Endodermal cell (in vitro differentiated cells): ENCODE measurements at regions not wholly inside any gene's neighbourhood (a gene's known extent, or its start where the extent isn't known, plus 50 kb on each side); places are given as distances from the start of the nearest gene placed in this dataset.

ENCODE experiments used
- DNase-seq: peaks from one replicate; pipeline ENCODE4 v3.0.0-alpha.2; 2017
- H3K27ac ChIP-seq: 2 replicates; pipeline ENCODE4 v1.5.1; 2013; ENCODE audit warnings: mild to moderate bottlenecking, low read depth, low read length, moderate library complexity
- H3K27me3 ChIP-seq: 2 replicates; pipeline ENCODE4 v1.6.1; 2013; ENCODE audit warnings: mild to moderate bottlenecking, low read length, moderate library complexity; ENCODE audit not compliant: insufficient read depth, control insufficient read depth, poor library complexity, severe bottlenecking
- H3K36me3 ChIP-seq: 2 replicates; pipeline ENCODE4 v1.7.0; 2013; ENCODE audit warnings: mild to moderate bottlenecking, low read length, moderate library complexity; ENCODE audit not compliant: control insufficient read depth, insufficient read depth
- H3K4me1 ChIP-seq: one replicate; pipeline ENCODE4 v1.7.0; 2013; ENCODE audit warnings: low read length; ENCODE audit not compliant: control insufficient read depth, insufficient read depth
- H3K4me3 ChIP-seq: 2 replicates; pipeline ENCODE4 v1.5.1; 2013; ENCODE audit warnings: mild to moderate bottlenecking, low read length, moderate library complexity
- H3K9ac ChIP-seq: 2 replicates; pipeline ENCODE4 v1.6.1; 2013; ENCODE audit warnings: mild to moderate bottlenecking, low read length, moderate library complexity; ENCODE audit not compliant: poor library complexity, severe bottlenecking; ENCODE audit errors: extremely low read depth
- H3K9me3 ChIP-seq: 2 replicates; pipeline ENCODE4 v1.6.1; 2013; ENCODE audit warnings: mild to moderate bottlenecking, low read length, moderate library complexity; ENCODE audit not compliant: control insufficient read depth
- H3K27ac Mint-ChIP-seq: 2 replicates; pipeline ENCODE4 v1.8.0; 2020; ENCODE audit warnings: mixed read lengths
- H3K27me3 Mint-ChIP-seq: 2 replicates; pipeline ENCODE4 v1.8.0; 2021; ENCODE audit warnings: mild to moderate bottlenecking, mixed read lengths; ENCODE audit not compliant: insufficient read depth
- H3K36me3 Mint-ChIP-seq: 2 replicates; pipeline ENCODE4 v1.8.0; 2020; ENCODE audit warnings: low read depth, mixed read lengths
- H3K4me1 Mint-ChIP-seq: 2 replicates; pipeline ENCODE4 v1.8.0; 2020; ENCODE audit warnings: mixed read lengths
- H3K4me3 Mint-ChIP-seq: 2 replicates; pipeline ENCODE4 v1.8.0; 2020; ENCODE audit warnings: mild to moderate bottlenecking, moderate library complexity, mixed read lengths
- H3K9me3 Mint-ChIP-seq: 2 replicates; pipeline ENCODE4 v1.8.0; 2020; ENCODE audit warnings: mild to moderate bottlenecking, mixed read lengths
- CTCF ChIP-seq: fragments of 200-600 bp; sonication (generic); conservative IDR thresholded peaks from 2 replicates; pipeline ENCODE4 v1.5.0; 2021; ENCODE audit warnings: antibody characterized with exemption, mild to moderate bottlenecking
- WGBS, 2 experiments: methylation state at CpG; one replicate each; pipeline versions ENCODE4 v1.1.5 to v1.1.7; 2013; ENCODE audit warnings: missing lambda C conversion rate in 2 of 2, mixed read lengths in 1 of 2; ENCODE audit not compliant: insufficient coverage in 1 of 2, insufficient read length in 1 of 2; 5-methylcytosine and 5-hydroxymethylcytosine counted together

DNA sequence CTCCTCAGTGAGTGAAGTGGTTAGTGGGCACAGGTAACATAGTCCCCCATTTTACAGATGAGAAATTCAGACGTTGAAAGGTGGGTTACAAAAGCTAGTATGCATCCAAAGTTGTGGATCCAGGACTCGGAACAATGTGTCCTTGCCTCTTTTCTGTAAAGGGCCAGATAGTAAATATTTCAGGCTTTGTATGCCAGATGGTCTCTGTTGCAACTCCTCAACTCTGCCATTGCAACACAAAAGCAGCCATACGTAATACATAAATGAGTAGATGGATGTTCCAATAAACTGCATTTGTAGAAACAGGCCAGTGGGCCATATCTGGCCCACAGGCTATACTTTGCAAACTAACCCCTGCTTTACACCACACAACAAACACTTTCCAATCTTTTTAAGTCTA lies 166.6 kb upstream of the PKDCC start:
- no peak for TF ChIP-seq CTCF
- no peak for DNase-seq
- H3K9me3 ChIP-seq, result no peaks in the 10 kb centered on the region
- H3K4me1 ChIP-seq, result no peaks in the 10 kb centered on the region
- H3K27ac ChIP-seq, result no peak overlapping the region
- no peaks in the 10 kb centered on the region for H3K36me3 ChIP-seq
- no peak overlapping the region for H3K4me3 ChIP-seq
- no peaks in the 10 kb centered on the region for H3K36me3 Mint-ChIP-seq
- H3K27me3 Mint-ChIP-seq, result peaks cover 4% of the 10 kb centered on the region
- H3K4me3 Mint-ChIP-seq, result no peak overlapping the region
- no peak overlapping the region for H3K27ac Mint-ChIP-seq
- H3K9ac ChIP-seq, result no peak overlapping the region
- peaks cover 6% of the 10 kb centered on the region for H3K27me3 ChIP-seq
- H3K4me1 Mint-ChIP-seq, result peaks cover 18% of the 10 kb centered on the region
- no peaks in the 10 kb centered on the region for H3K9me3 Mint-ChIP-seq
- WGBS, 2 experiments, result 94 to 100% methylated on average over 3 of the region's 3 CpGs

DNA sequence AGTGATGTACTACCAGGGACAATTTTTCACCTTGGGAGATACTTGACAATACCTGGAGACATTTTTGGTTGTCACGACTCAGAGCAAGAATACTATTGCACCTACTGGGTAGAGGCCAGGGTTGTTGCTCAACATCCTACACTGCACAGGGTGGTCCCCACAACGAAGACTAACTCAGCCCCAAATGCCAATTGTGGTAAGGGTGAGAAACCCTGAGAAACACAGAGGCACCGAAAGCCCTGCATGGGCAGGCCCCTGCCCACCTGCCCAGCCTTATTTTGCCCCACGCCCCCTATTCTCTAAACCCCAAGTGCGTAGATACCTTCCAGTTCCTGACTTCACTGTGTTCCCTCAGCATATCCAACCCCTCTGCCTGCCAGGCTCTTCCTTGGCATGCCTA lies 163.1 kb upstream of the PKDCC start:
- Mint-ChIP-seq H3K4me3 (no peak overlapping the region), H3K27me3 (no peaks in the 10 kb centered on the region), H3K36me3 (no peaks in the 10 kb centered on the region), H3K9me3 (peaks cover 3% of the 10 kb centered on the region), H3K4me1 (peaks cover 23% of the 10 kb centered on the region), H3K27ac (no peak overlapping the region)
- no peak for TF ChIP-seq CTCF
- no peak for DNase-seq
- peaks cover 2% of the 10 kb centered on the region for H3K4me1 ChIP-seq
- H3K36me3 ChIP-seq, result no peaks in the 10 kb centered on the region
- no peak overlapping the region for H3K4me3 ChIP-seq
- H3K27me3 ChIP-seq, result peaks cover 6% of the 10 kb centered on the region
- H3K9me3 ChIP-seq, result no peaks in the 10 kb centered on the region
- H3K9ac ChIP-seq, result no peak overlapping the region
- 90 to 98% methylated on average over 3 to 5 of the region's 5 CpGs for WGBS, 2 experiments
- H3K27ac ChIP-seq, result no peak overlapping the region

GRCh38 chr2:41886145-41886664 lies 161.6 kb upstream of the PKDCC start:
- no peak overlapping the region for H3K4me3 ChIP-seq
- Mint-ChIP-seq H3K27ac (no peak overlapping the region), H3K4me1 (peaks cover 23% of the 10 kb centered on the region), H3K36me3 (no peaks in the 10 kb centered on the region), H3K9me3 (peaks cover 3% of the 10 kb centered on the region), H3K4me3 (no peak overlapping the region), H3K27me3 (no peaks in the 10 kb centered on the region)
- H3K36me3 ChIP-seq, result no peaks in the 10 kb centered on the region
- H3K27ac ChIP-seq, result no peak overlapping the region
- no peak for TF ChIP-seq CTCF
- no peaks in the 10 kb centered on the region for H3K27me3 ChIP-seq
- H3K4me1 ChIP-seq, result peaks cover 2% of the 10 kb centered on the region
- WGBS, 2 experiments, result 45 to 47% methylated on average over 2 of the region's 2 CpGs
- no peak overlapping the region for H3K9ac ChIP-seq
- no peaks in the 10 kb centered on the region for H3K9me3 ChIP-seq
- no peak for DNase-seq
